ENCODE measurements at regions not wholly inside any gene's neighbourhood (a gene's known extent, or its start where the extent isn't known, plus 50 kb on each side); places are given as distances from the start of the nearest gene placed in this dataset.

GRCh38 chr10:30176776-30177533 is 117.6 kb upstream of the JCAD start:
- Histone ChIP-seq H4K20me1 (ENCODE audit: insufficient read depth, low read length) (no peaks in the 10 kb centered on the region), H3K27ac (ENCODE audit: low read depth, low read length, poor library complexity, severe bottlenecking) (no peak overlapping the region), H3K4me2 (ENCODE audit: low read length) (no peak overlapping the region)

GRCh38 chr10:30176182-30176581 is 116.8 kb upstream of the JCAD start:
- TF ChIP-seq EZH2 (IDR thresholded peaks at IDR 0.05; ENCODE audit: borderline replicate concordance, low read length) (no peak), CTCF (IDR thresholded peaks at IDR 0.05; ENCODE audit: low read length) (no peak)
- H3K36me3 ChIP-seq (ENCODE audit: insufficient read depth, low read length) = no peaks in the 10 kb centered on the region
- H3K4me3 ChIP-seq (ENCODE audit: low read depth, low read length, poor library complexity, severe bottlenecking) = no peak overlapping the region
- no peaks in the 10 kb centered on the region for H3K27me3 ChIP-seq (ENCODE audit: insufficient read depth, low read length)
- no peaks in the 10 kb centered on the region for H4K20me1 ChIP-seq (ENCODE audit: insufficient read depth, low read length)
- no peak overlapping the region for H3K4me2 ChIP-seq (ENCODE audit: low read length)
- H3K4me1 ChIP-seq (ENCODE audit: insufficient read depth, low read length, severe bottlenecking) = no peaks in the 10 kb centered on the region
- no peak overlapping the region for H3K27ac ChIP-seq (ENCODE audit: low read depth, low read length, poor library complexity, severe bottlenecking)
- no peak overlapping the region for H2AFZ ChIP-seq (ENCODE audit: low read length)
- no peaks in the 10 kb centered on the region for H3K9me3 ChIP-seq (ENCODE audit: low read length)
- no peaks in the 10 kb centered on the region for H3K79me2 ChIP-seq (ENCODE audit: insufficient read depth, low read length)
- no peaks in the 10 kb centered on the region for H3K9me2 ChIP-seq (ENCODE audit: low read depth, low read length)
- no peak overlapping the region for H3K9ac ChIP-seq (ENCODE audit: low read length)
- H3F3A ChIP-seq (ENCODE audit: insufficient read depth, low read length) = no peaks in the 10 kb centered on the region

More at GRCh38 chr10:30176776-30177533, 117.6 kb upstream of the JCAD start:
- H3K79me2 ChIP-seq (ENCODE audit: insufficient read depth, low read length) = no peaks in the 10 kb centered on the region
- no peak overlapping the region for H2AFZ ChIP-seq (ENCODE audit: low read length)
- no peaks in the 10 kb centered on the region for H3F3A ChIP-seq (ENCODE audit: insufficient read depth, low read length)
- H3K9me3 ChIP-seq (ENCODE audit: low read length) = no peaks in the 10 kb centered on the region
- H3K4me3 ChIP-seq (ENCODE audit: low read depth, low read length, poor library complexity, severe bottlenecking) = no peak overlapping the region
- no peaks in the 10 kb centered on the region for H3K36me3 ChIP-seq (ENCODE audit: insufficient read depth, low read length)
- TF ChIP-seq EZH2 (IDR thresholded peaks at IDR 0.05; ENCODE audit: borderline replicate concordance, low read length) = no peak
- TF ChIP-seq CTCF (IDR thresholded peaks at IDR 0.05; ENCODE audit: low read length) = no peak
- H3K27me3 ChIP-seq (ENCODE audit: insufficient read depth, low read length) = no peaks in the 10 kb centered on the region
- no peak overlapping the region for H3K9ac ChIP-seq (ENCODE audit: low read length)
- no peaks in the 10 kb centered on the region for H3K4me1 ChIP-seq (ENCODE audit: insufficient read depth, low read length, severe bottlenecking)
- no peaks in the 10 kb centered on the region for H3K9me2 ChIP-seq (ENCODE audit: low read depth, low read length)

- no peak overlapping the region for H3K9ac ChIP-seq (ENCODE audit: low read length)
- TF ChIP-seq CTCF (IDR thresholded peaks at IDR 0.05; ENCODE audit: low read length) (no peak), EZH2 (IDR thresholded peaks at IDR 0.05; ENCODE audit: borderline replicate concordance, low read length) (no peak)
- no peaks in the 10 kb centered on the region for H3K9me3 ChIP-seq (ENCODE audit: low read length)
- no peaks in the 10 kb centered on the region for H3K79me2 ChIP-seq (ENCODE audit: insufficient read depth, low read length)
- no peaks in the 10 kb centered on the region for H4K20me1 ChIP-seq (ENCODE audit: insufficient read depth, low read length)
- H3F3A ChIP-seq (ENCODE audit: insufficient read depth, low read length) = no peaks in the 10 kb centered on the region
- H3K4me1 ChIP-seq (ENCODE audit: insufficient read depth, low read length, severe bottlenecking) = no peaks in the 10 kb centered on the region
- H3K36me3 ChIP-seq (ENCODE audit: insufficient read depth, low read length) = no peaks in the 10 kb centered on the region
- H3K4me2 ChIP-seq (ENCODE audit: low read length) = no peak overlapping the region
- H3K4me3 ChIP-seq (ENCODE audit: low read depth, low read length, poor library complexity, severe bottlenecking) = no peak overlapping the region
- no peaks in the 10 kb centered on the region for H3K9me2 ChIP-seq (ENCODE audit: low read depth, low read length)
- no peaks in the 10 kb centered on the region for H3K27me3 ChIP-seq (ENCODE audit: insufficient read depth, low read length)
- H2AFZ ChIP-seq (ENCODE audit: low read length) = no peak overlapping the region
- no peak overlapping the region for H3K27ac ChIP-seq (ENCODE audit: low read depth, low read length, poor library complexity, severe bottlenecking)
Measured at GRCh38 chr10:30172673-30173072, 113.3 kb upstream of the JCAD start.
